Thymus (tissue), 11 donors: ENCODE measurements at regions not wholly inside any gene's neighbourhood (a gene's known extent, or its start where the extent isn't known, plus 50 kb on each side); places are given as distances from the start of the nearest gene placed in this dataset.

Source experiments
- DNase-seq, 9 donors: peaks; one replicate each; pipeline ENCODE4 v3.0.0-alpha.2; 2013; ENCODE audit warnings: low spot score in 9 of 9, low read depth in 6 of 9, missing footprints in 1 of 9
- H3K27ac ChIP-seq, 2 donors: one replicate each; pipeline ENCODE4 v1.5.1; 2013; ENCODE audit warnings: control low read depth in 1 of 2, low read depth in 1 of 2, low read length in 1 of 2, mild to moderate bottlenecking in 1 of 2, moderate library complexity in 1 of 2
- H3K27me3 ChIP-seq, 2 donors: one replicate each; pipeline ENCODE4 v1.5.1; 2013; ENCODE audit warnings: low read length in 1 of 2; ENCODE audit not compliant: control insufficient read depth in 2 of 2, insufficient read depth in 1 of 2
- H3K36me3 ChIP-seq, 2 donors: one replicate each; pipeline ENCODE4 v1.5.1; 2013; ENCODE audit warnings: low read length in 1 of 2, mild to moderate bottlenecking in 1 of 2, moderate library complexity in 1 of 2; ENCODE audit not compliant: control insufficient read depth in 2 of 2, insufficient read depth in 2 of 2
- H3K4me1 ChIP-seq, 2 donors: one replicate each; pipeline ENCODE4 v1.5.1; 2013; ENCODE audit warnings: low read length in 2 of 2; ENCODE audit not compliant: control insufficient read depth in 2 of 2, insufficient read depth in 2 of 2
- H3K4me3 ChIP-seq, 2 donors: one replicate each; pipeline ENCODE4 v1.5.1; 2013; ENCODE audit warnings: low read length in 2 of 2, control low read depth in 1 of 2, mild to moderate bottlenecking in 1 of 2
- H3K9me3 ChIP-seq, 2 donors: one replicate each; pipeline ENCODE4 v1.5.1; 2013; ENCODE audit warnings: low read length in 1 of 2, mild to moderate bottlenecking in 1 of 2; ENCODE audit not compliant: control insufficient read depth in 2 of 2, insufficient read depth in 1 of 2
- WGBS: extraction: QIAGEN DNeasy Blood & Tissue Kit; methylation state at CpG from one replicate; pipeline ENCODE4 v1.1.7; 2013; 5-methylcytosine and 5-hydroxymethylcytosine counted together
- donor health status: healthy.

DNA sequence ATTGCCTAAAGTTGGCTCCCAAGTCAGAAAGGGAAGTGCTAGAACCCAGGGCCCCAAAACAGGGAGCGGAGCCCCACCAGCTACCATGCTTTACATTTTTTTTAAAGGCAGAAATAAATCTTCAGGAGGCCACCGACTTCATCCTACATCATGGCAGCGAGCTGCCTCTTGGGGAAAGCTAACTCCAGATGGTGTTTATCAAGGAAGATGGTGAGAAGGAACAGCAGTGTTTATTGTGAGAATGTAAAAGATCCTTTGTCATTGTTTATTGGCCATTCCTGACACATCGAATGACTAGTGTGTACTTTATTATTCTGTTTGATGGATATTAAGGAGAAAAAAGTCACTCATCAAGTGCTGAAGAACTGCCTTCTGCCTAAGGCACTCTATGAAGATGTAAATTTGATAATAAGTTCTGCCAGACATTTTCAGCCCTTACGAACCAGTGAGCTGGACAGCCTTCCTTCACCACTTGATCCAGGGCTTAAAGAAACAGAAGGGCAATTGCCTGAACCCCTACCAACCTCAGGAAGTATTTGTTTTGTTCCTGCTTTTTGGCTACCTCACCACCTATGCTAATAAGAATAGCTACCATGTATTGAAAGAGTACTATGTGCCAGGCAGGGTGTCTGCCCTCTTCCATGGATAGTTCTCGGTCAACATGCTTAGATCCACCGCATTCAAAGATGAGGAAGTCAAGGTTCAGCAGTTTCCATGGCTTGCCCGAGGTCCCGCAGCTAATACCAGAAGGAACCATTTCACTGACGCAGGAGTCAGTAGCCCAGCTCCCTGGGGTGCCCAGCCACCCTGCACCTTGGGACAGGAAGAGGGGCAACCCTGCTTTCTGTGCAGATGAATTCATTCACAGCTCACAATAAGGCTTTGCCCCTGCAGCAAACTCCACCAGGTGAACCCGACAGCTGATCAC, 194.7 kb upstream of the RREB1 start:
- no peak for DNase-seq
- H3K36me3 ChIP-seq: no peaks in the 10 kb centered on the region
- no peaks in the 10 kb centered on the region for H3K9me3 ChIP-seq
- no peaks in the 10 kb centered on the region for H3K27me3 ChIP-seq
- H3K4me1 ChIP-seq: peaks cover 5 to 24% of the 10 kb centered on the region in 2 donors
- 86% methylated on average over 11 of the region's 11 CpGs for WGBS
- no peak overlapping the region for H3K4me3 ChIP-seq
- H3K27ac ChIP-seq: no peak overlapping the region

DNA sequence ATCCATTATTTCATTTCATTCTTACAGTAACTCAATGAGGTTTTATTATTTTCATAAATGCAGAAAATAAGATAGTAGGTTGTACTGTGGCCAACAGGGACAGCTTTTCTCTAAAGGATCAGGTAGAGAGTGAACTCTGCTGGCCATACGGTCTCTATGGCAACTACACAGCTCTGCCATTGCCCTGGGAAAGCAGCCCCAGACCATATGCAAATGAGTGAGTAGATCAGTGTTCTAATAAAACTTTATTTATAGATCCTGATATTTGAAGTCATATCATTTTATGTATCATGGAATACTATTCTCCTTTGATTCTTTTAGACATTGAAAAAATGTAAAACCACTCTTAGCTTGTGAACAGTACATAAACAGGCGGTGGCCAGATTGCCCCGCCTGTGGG, 192.5 kb upstream of the RREB1 start:
- WGBS: 98% methylated on average over 3 of the region's 3 CpGs
- no peak for DNase-seq
- Histone ChIP-seq H3K27me3 (no peaks in the 10 kb centered on the region), H3K27ac (peak overlapping the region; percentile 14 to 80), H3K4me3 (no peak overlapping the region), H3K36me3 (no peaks in the 10 kb centered on the region), H3K4me1 (peaks cover 8 to 31% of the 10 kb centered on the region in 2 donors), H3K9me3 (no peaks in the 10 kb centered on the region)

DNA sequence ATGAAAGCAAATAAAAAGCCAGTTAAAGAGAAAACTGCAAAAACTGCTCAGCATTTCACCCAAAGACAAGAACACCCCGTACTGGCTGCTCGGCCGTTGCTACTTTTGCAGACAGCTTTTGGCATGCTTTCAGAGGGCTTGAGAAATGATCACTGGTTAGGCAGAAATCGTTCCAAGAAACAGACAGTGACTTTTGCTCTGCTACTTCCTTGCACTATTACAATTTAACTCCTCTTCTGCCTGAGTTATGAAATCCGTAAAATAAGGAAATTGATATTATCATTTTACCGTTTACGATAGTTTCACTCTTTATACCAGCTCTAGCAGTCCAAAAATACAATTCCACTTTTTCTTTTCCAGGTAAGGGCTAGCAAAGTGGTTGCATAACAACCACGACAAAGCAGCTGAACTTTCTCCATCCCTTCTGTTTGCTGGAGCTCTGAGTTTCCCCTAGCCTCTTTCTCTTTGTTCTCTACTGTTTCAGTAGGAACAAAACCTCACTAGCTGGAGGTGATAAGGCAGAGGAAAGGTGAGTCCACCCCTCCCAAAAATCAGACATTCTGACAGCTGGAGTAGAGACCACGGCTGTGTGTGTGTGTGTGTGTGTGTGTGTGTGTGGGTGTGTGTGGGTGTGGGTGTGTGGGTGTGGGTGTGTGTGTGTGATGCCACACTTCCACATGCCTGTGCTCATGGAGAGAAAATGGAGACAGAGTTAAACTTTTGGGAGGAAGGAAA, 191.8 kb upstream of the RREB1 start:
- Histone ChIP-seq H3K27ac (peak overlapping the region; percentile 4 to 80), H3K4me3 (no peak overlapping the region)

DNA sequence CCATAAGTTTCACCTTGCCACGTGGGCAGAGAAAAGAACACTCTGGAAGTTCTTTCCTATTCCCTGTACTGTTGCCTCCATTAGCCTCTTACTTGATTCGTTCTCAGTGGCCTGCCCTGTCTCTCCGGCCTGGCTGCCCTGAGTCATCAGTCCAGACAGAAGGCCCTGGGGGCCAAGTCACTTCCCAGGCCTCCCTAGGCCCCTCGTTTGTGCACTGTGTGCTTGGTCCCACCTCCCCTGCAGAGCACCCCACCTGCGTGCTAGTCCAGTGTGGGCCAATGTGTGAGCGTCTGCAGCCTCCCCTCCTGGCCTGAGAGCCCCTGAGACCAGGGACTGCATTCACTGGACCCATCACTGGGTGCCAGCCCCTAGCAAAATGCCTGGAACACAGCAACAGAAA, 191.2 kb upstream of the RREB1 start:
- Histone ChIP-seq H3K4me3 (no peak overlapping the region), H3K27ac (no peak overlapping the region), H3K36me3 (no peaks in the 10 kb centered on the region), H3K27me3 (no peaks in the 10 kb centered on the region), H3K4me1 (peaks cover 8 to 34% of the 10 kb centered on the region in 2 donors), H3K9me3 (peaks cover 0 to 3% of the 10 kb centered on the region in 2 donors)
- DNase-seq: no peak
- 95% methylated on average over 6 of the region's 6 CpGs for WGBS

More for the DNA sequence above, 191.8 kb upstream of the RREB1 start:
- peaks cover 0 to 2% of the 10 kb centered on the region in 2 donors for H3K9me3 ChIP-seq
- H3K36me3 ChIP-seq: no peaks in the 10 kb centered on the region
- 16% methylated on average over 9 of the region's 9 CpGs for WGBS
- peaks cover 8 to 34% of the 10 kb centered on the region in 2 donors for H3K4me1 ChIP-seq
- DNase-seq: peak in 1 of 9 donors; percentile 31
- no peaks in the 10 kb centered on the region for H3K27me3 ChIP-seq

DNA sequence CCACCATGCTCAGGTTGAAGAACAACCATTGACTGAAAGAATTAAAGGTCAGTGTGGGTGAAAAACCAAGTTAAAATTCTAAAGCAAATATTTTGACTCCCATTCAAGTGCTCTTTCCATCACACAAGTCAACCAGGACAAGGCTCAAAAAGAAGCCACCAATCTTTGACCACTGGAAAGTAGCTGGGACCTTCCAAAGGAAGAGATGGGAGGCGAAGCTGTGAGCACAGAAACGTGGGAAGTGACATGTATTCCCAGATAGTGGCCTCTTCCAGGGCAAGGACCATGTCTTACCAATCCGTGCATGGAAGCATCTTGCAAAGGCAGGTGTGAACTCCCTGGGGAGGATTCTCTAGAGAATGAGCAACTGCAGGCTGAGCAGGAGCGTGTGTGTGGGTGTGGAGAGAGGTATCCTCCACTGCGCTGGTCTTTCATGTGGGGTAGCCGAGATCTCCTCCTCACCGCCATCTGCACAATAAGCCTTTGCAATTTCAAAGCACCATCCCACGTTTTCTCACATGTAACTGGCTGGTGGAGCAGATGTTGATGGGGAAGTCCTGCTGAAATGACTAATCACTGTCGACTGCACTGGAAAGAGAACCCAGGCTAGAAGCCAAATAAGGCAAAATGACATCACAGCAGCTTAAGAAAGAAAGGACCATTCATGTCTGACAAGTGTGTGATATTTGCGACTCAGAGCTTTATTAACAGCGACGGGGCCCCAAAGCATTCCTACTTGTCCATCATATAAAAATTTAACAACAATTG, 189.4 kb upstream of the RREB1 start:
- peaks cover 0 to 3% of the 10 kb centered on the region in 2 donors for H3K9me3 ChIP-seq
- WGBS: 42% methylated on average over 12 of the region's 12 CpGs
- no peak overlapping the region for H3K27ac ChIP-seq
- H3K27me3 ChIP-seq: no peaks in the 10 kb centered on the region
- no peaks in the 10 kb centered on the region for H3K36me3 ChIP-seq
- no peak overlapping the region for H3K4me3 ChIP-seq
- H3K4me1 ChIP-seq: peaks cover 8 to 34% of the 10 kb centered on the region in 2 donors
- peak in 8 of 9 donors; percentile 47 to 84 (median 64) for DNase-seq

DNA sequence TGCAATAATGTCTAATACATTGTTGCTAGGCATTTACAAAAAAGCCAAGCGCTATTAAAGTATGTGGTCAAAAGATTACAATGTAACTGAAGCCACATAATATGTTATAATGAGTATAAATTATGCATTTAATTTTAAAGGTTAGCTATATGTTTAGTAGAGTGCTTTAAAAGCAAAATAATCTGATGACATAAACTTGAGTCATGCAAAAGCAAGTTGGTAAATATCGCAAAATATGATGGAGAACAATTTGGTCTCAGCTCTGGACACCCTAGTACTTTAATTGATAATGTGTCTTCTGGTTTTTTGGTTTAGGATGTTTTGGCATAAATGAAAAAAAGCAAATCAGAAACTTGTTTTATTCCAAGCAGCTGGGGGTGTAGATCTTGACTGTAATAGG, 188.6 kb upstream of the RREB1 start:
- Histone ChIP-seq H3K4me1 (peaks cover 8 to 34% of the 10 kb centered on the region in 2 donors), H3K27ac (no peak overlapping the region), H3K9me3 (peaks cover 0 to 3% of the 10 kb centered on the region in 2 donors), H3K36me3 (no peaks in the 10 kb centered on the region), H3K4me3 (no peak overlapping the region), H3K27me3 (no peaks in the 10 kb centered on the region)
- DNase-seq: no peak
- 98% methylated on average over 2 of the region's 2 CpGs for WGBS

DNA sequence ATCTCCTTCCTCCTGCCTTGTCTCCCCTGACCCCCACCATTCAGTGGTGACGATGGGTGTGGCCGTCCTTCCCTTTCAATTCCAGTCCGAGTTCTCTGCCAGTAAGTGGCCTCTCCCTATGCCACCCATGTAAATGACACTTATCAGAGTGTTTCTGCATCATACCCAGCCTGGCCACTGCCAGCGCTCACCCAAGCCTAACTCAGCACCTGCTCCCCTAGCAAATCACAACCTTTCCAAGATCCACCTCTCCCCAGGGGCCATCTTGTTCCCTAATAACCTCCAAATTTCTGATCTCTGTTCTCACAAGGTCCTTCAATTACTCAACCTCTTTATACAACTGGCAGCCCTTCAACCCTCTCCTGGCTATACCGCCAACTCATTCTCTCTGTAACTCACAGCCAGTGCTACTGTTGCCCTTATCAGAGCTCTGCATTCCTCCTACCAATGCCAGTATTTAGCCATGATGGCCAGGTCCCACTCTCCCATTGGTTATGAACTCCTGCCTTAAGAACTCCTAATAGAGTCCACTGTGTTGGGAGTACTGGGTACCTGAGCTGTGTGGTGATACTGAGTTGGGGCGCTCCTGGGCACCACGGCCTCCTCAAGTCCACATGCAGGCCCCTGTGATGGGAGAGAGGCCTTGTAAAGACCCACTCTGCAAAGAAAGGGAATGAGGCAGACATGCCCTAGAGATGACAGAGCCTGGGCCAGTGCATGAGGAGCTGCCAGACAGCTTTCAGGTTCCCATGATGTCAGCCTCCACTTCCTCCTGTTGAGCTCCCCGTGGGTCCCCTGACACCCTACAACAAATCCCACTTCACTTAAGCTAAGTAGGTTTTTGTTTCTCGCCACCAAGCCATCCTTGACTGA, 187.4 kb upstream of the RREB1 start:
- Histone ChIP-seq H3K27me3 (no peaks in the 10 kb centered on the region), H3K27ac (no peak overlapping the region), H3K4me1 (peaks cover 7 to 32% of the 10 kb centered on the region in 2 donors), H3K9me3 (peaks cover 0 to 3% of the 10 kb centered on the region in 2 donors), H3K4me3 (no peak overlapping the region), H3K36me3 (no peaks in the 10 kb centered on the region)
- 83% methylated on average over 9 of the region's 9 CpGs for WGBS
- DNase-seq: no peak

DNA sequence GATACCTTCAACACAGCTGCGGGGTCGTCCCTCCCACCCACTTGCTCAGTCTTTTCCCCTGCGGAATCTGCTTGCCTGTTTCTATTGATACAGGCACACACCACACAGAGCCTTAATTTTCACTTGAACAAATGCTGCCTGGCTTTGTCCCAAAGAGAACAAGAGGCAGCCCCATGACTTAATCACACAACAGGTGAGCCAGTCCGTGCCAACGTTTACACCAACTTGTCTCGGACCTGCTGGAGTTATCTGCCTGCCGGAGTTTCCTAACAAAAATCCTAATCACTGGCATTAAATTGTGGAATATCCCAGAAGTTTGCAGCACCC, 186.8 kb upstream of the RREB1 start:
- H3K27ac ChIP-seq: no peak overlapping the region
- 97% methylated on average over 7 of the region's 7 CpGs for WGBS
- no peak for DNase-seq
- no peaks in the 10 kb centered on the region for H3K36me3 ChIP-seq
- no peak overlapping the region for H3K4me3 ChIP-seq
- H3K27me3 ChIP-seq: no peaks in the 10 kb centered on the region
- peaks cover 3 to 26% of the 10 kb centered on the region in 2 donors for H3K4me1 ChIP-seq
- peaks cover 0 to 3% of the 10 kb centered on the region in 2 donors for H3K9me3 ChIP-seq
